PC-9 (cell line): ENCODE measurements at regions not wholly inside any gene's neighbourhood (a gene's known extent, or its start where the extent isn't known, plus 50 kb on each side); places are given as distances from the start of the nearest gene placed in this dataset.

Experiments used
- BruUV-seq: library from RNA; stranded (reverse); fragments of 400-500 nt; replicated peaks from 2 replicates; lab custom pipeline; 2021; lab: Mats Ljungman, UMichigan
- CTCF ChIA-PET: fragments of 300-600 bp; sonication (Branson Sonifier 250); formaldehyde crosslinking; loops from one replicate; lab custom pipeline; 2022; ENCODE audit warnings: antibody characterized with exemption; lab: Charles Lee
- POLR2A ChIA-PET: fragments of 300-600 bp; sonication (Branson Sonifier 250); formaldehyde crosslinking; loops from one replicate; lab custom pipeline; 2022; ENCODE audit warnings: antibody characterized with exemption; ENCODE audit not compliant: unreplicated experiment; lab: Charles Lee
- DNase-seq, 2 experiments: peaks; one replicate each; pipeline versions ENCODE4 v3.0.0 to v3.0.0-alpha.2; 2015 to 2022; ENCODE audit warnings: mixed read lengths in 1 of 2
- H2AFZ ChIP-seq: fragments of 200-600 bp; sonication (generic); 2 replicates; pipeline ENCODE4 v1.8.1; 2017; ENCODE audit warnings: antibody characterized with exemption
- H3F3A ChIP-seq: fragments of 200-600 bp; sonication (generic); 2 replicates; pipeline ENCODE4 v1.8.1; 2017; ENCODE audit warnings: antibody characterized with exemption, mild to moderate bottlenecking, low read depth; ENCODE audit not compliant: insufficient read depth
- H3K27ac ChIP-seq: fragments of 200-600 bp; sonication (generic); 2 replicates; pipeline ENCODE4 v1.6.1; 2016; ENCODE audit warnings: mixed run types
- H3K27me3 ChIP-seq: fragments of 200-600 bp; sonication (generic); 2 replicates; pipeline ENCODE4 v1.6.1; 2016; ENCODE audit warnings: low read depth, mixed run types; ENCODE audit not compliant: insufficient read depth
- H3K36me3 ChIP-seq: fragments of 200-600 bp; sonication (generic); 2 replicates; pipeline ENCODE4 v1.6.1; 2016; ENCODE audit warnings: low read depth, mixed run types
- H3K4me1 ChIP-seq: fragments of 200-600 bp; sonication (generic); replicated peaks from 2 replicates; pipeline ENCODE4 v1.6.1; 2016; ENCODE audit warnings: mixed run types; ENCODE audit not compliant: insufficient read depth
- H3K4me2 ChIP-seq: fragments of 200-600 bp; sonication (generic); 2 replicates; pipeline ENCODE4 v1.6.1; 2017; ENCODE audit warnings: mixed run types
- H3K4me3 ChIP-seq: fragments of 200-600 bp; sonication (generic); 2 replicates; pipeline ENCODE4 v1.6.1; 2016; ENCODE audit warnings: mixed run types
- H3K79me2 ChIP-seq: fragments of 200-600 bp; sonication (generic); 2 replicates; pipeline ENCODE4 v1.6.1; 2017; ENCODE audit warnings: low read depth, mixed run types
- H3K9me2 ChIP-seq: fragments of 200-600 bp; sonication (generic); 2 replicates; pipeline ENCODE4 v1.8.1; 2017; ENCODE audit warnings: mild to moderate bottlenecking; ENCODE audit not compliant: insufficient read depth
- H3K9me3 ChIP-seq: fragments of 200-600 bp; sonication (generic); 2 replicates; pipeline ENCODE4 v1.8.1; 2016; ENCODE audit warnings: low read depth; ENCODE audit not compliant: insufficient read depth
- H4K20me1 ChIP-seq: fragments of 200-600 bp; sonication (generic); 2 replicates; pipeline ENCODE4 v1.8.1; 2017; ENCODE audit not compliant: insufficient read depth
- CTCF ChIP-seq: fragments of 200-600 bp; sonication (generic); conservative IDR thresholded peaks from 2 replicates; pipeline ENCODE4 v1.6.1; 2017; ENCODE audit warnings: mixed run types, antibody characterized with exemption, mild to moderate bottlenecking, moderate library complexity
- EZH2 ChIP-seq: fragments of 200-600 bp; sonication (generic); IDR thresholded peaks from 2 replicates; pipeline ENCODE4 v1.8.0; 2017; ENCODE audit warnings: antibody characterized with exemption, low read depth
- intact Hi-C: fragments of 100-400 bp; cut with micrococcal nuclease; formaldehyde crosslinking; loops from one replicate; pipeline ENCODE4 v1.10.0; 2022; ENCODE audit not compliant: unreplicated experiment

GRCh38 chr4:62622089-62622488 lies 1422.0 kb downstream of the ADGRL3 start:
- no peak overlapping the region for H3K27ac ChIP-seq
- H3K79me2 ChIP-seq: no peaks in the 10 kb centered on the region
- no peak overlapping the region for H3K4me2 ChIP-seq
- BruUV-seq: no TSS peak
- no peaks in the 10 kb centered on the region for H3K9me3 ChIP-seq
- ChIA-PET POLR2A (no interaction called here), CTCF (no interaction called here)
- H3K4me3 ChIP-seq: no peak overlapping the region
- H3K4me1 ChIP-seq: no peaks in the 10 kb centered on the region
- H2AFZ ChIP-seq: no peak overlapping the region
- intact Hi-C loops: no loop called here
- no peak for DNase-seq
- no peaks in the 10 kb centered on the region for H3F3A ChIP-seq
- TF ChIP-seq CTCF: no peak
- TF ChIP-seq EZH2: no peak
- H3K36me3 ChIP-seq: no peaks in the 10 kb centered on the region
- H3K27me3 ChIP-seq: no peaks in the 10 kb centered on the region
- no peaks in the 10 kb centered on the region for H4K20me1 ChIP-seq
- H3K9me2 ChIP-seq: no peaks in the 10 kb centered on the region

GRCh38 chr4:62619971-62620370 lies 1419.8 kb downstream of the ADGRL3 start:
- CTCF ChIA-PET: no interaction called here
- Histone ChIP-seq H3K9me2 (no peaks in the 10 kb centered on the region), H3F3A (no peaks in the 10 kb centered on the region), H3K36me3 (no peaks in the 10 kb centered on the region), H2AFZ (no peak overlapping the region), H3K4me2 (no peak overlapping the region), H3K4me1 (no peaks in the 10 kb centered on the region), H3K27me3 (no peaks in the 10 kb centered on the region), H3K9me3 (no peaks in the 10 kb centered on the region), H3K4me3 (no peak overlapping the region), H4K20me1 (no peaks in the 10 kb centered on the region), H3K79me2 (no peaks in the 10 kb centered on the region), H3K27ac (no peak overlapping the region)
- DNase-seq: no peak
- POLR2A ChIA-PET: no interaction called here
- TF ChIP-seq EZH2: no peak
- TF ChIP-seq CTCF: no peak
- intact Hi-C loops: no loop called here
- no TSS peak for BruUV-seq

- POLR2A ChIA-PET: no interaction called here
- TF ChIP-seq CTCF (no peak), EZH2 (no peak)
- Histone ChIP-seq H3K79me2 (no peaks in the 10 kb centered on the region), H3K9me2 (no peaks in the 10 kb centered on the region), H2AFZ (no peak overlapping the region), H3K4me3 (no peak overlapping the region), H3F3A (no peaks in the 10 kb centered on the region), H3K4me2 (no peak overlapping the region), H3K27me3 (no peaks in the 10 kb centered on the region), H3K9me3 (no peaks in the 10 kb centered on the region), H3K36me3 (no peaks in the 10 kb centered on the region), H3K27ac (no peak overlapping the region), H3K4me1 (no peaks in the 10 kb centered on the region), H4K20me1 (no peaks in the 10 kb centered on the region)
- no peak for DNase-seq
- BruUV-seq: no TSS peak
- intact Hi-C loops: no loop called here
- CTCF ChIA-PET: no interaction called here
Measured at GRCh38 chr4:62618042-62618441, 1417.9 kb downstream of the ADGRL3 start.
